Osteoblast (primary cell): ENCODE measurements at regions not wholly inside any gene's neighbourhood (a gene's known extent, or its start where the extent isn't known, plus 50 kb on each side); places are given as distances from the start of the nearest gene placed in this dataset.
"Not testable (repeated sequence)": the region's sequence is repeated elsewhere in the genome, so short reads cannot be mapped to it uniquely, and the experiment has no call there.

Experiments used
- DNase-seq: peaks from one replicate; pipeline ENCODE4 v3.0.0; 2011; ENCODE audit warnings: low spot score, mixed read lengths; ENCODE audit not compliant: insufficient read length; ENCODE audit errors: missing footprints
- H2AFZ ChIP-seq: 2 replicates; pipeline ENCODE4 v1.6.0; 2011; ENCODE audit warnings: mild to moderate bottlenecking, low read length
- H3K27ac ChIP-seq: 2 replicates; pipeline ENCODE4 v1.5.1; 2011; ENCODE audit warnings: mild to moderate bottlenecking, low read depth, low read length, moderate library complexity
- H3K27me3 ChIP-seq: 2 replicates; pipeline ENCODE4 v1.6.0; 2012; ENCODE audit warnings: mild to moderate bottlenecking, control low read depth, inconsistent platforms, low read length, moderate library complexity; ENCODE audit not compliant: insufficient read depth
- H3K36me3 ChIP-seq: 2 replicates; pipeline ENCODE4 v1.5.1; 2011; ENCODE audit warnings: mild to moderate bottlenecking, low read length, control low read depth, moderate library complexity; ENCODE audit not compliant: insufficient read depth
- H3K4me1 ChIP-seq: 2 replicates; pipeline ENCODE4 v1.5.1; 2011; ENCODE audit warnings: mild to moderate bottlenecking, low read length, control low read depth, moderate library complexity; ENCODE audit not compliant: insufficient read depth
- H3K4me2 ChIP-seq: 2 replicates; pipeline ENCODE4 v1.6.0; 2011; ENCODE audit warnings: mild to moderate bottlenecking, low read length; ENCODE audit not compliant: insufficient read depth
- H3K4me3 ChIP-seq: fragments of 200-600 bp; sonication (generic); 3 replicates; pipeline ENCODE4 v1.5.1; 2012; ENCODE audit warnings: mild to moderate bottlenecking, low read length, inconsistent platforms; ENCODE audit not compliant: insufficient read depth
- H3K79me2 ChIP-seq: 2 replicates; pipeline ENCODE4 v1.6.0; 2012; ENCODE audit warnings: mild to moderate bottlenecking, low read length, control low read depth, inconsistent platforms; ENCODE audit not compliant: insufficient read depth
- H3K9me3 ChIP-seq: 2 replicates; pipeline ENCODE4 v1.5.1; 2011; ENCODE audit warnings: low read depth, low read length, control low read depth
- H4K20me1 ChIP-seq: 2 replicates; pipeline ENCODE4 v1.6.0; 2012; ENCODE audit warnings: mild to moderate bottlenecking, low read length, control low read depth; ENCODE audit not compliant: insufficient read depth
- TF ChIP-seq, protein P1 (sequence below): IDR thresholded peaks from 2 replicates; pipeline ENCODE4 v1.5.1; 2011; ENCODE audit warnings: mild to moderate bottlenecking, low read depth, low read length, moderate library complexity; ENCODE audit errors: extremely low read depth

DNA sequence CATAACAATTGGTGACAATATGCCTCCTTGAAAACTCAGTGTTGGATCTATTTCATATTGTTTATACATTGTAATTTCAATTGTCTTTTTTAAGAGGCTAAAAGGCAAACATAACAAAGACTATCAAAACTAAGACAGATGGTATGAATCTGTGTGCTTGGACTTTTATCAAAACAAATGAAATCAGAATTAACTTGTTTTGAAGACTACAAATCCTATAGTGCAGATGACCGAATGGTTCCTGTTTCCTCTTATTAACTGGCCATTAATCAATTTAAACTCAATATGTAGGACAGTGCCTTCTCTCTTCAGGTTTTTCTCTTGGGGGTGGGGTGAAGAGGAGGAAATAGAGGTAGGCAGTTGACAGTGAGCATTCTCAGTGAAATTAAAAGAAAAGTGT is 366.9 kb upstream of the GRAMD2B start:
- no peaks in the 10 kb centered on the region for H3K79me2 ChIP-seq
- no peak overlapping the region for H2AFZ ChIP-seq
- DNase-seq = no peak

DNA sequence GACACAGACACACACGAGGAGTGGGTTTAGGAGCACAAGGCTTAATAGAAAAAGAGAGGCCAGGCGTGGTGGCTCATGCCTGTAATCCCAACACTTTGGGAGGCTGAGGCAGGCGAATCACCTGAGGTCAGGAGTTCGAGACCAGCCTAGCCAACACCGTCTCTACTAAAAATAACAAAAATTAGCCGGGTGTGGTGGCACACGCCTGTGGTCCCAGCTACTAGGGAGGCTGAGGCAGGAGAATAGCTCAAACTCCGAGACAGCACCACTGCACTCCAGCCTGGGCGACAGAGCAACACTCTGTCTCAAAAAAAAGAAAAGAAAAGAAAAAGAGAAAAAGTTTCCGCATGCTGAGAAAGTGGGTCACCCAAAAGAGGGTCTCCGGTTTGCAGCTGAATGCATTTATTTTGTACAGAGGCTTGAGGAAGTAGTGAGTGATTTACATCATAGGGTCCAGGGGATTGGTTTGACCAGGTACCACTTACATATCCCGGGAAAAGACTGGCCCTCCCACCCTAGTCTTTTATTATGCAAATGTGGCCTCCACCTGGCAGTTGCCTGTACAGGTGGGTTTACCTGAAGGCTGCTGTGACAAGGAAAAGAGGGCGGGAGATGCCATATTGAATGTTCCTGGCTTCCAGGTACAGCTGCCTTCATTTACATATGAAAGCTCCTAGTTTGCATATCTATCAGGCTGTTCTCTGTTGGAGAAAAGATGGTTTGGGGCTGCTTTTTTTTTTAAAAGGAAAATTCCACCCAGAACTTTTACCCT is 366.2 kb upstream of the GRAMD2B start:
- Histone ChIP-seq H3K9me3 (no peaks in the 10 kb centered on the region), H4K20me1 (no peaks in the 10 kb centered on the region), H2AFZ (no peak overlapping the region), H3K36me3 (no peaks in the 10 kb centered on the region), H3K27me3 (no peaks in the 10 kb centered on the region), H3K79me2 (no peaks in the 10 kb centered on the region), H3K4me3 (no peak overlapping the region), H3K4me1 (no peaks in the 10 kb centered on the region), H3K4me2 (no peak overlapping the region), H3K27ac (no peak overlapping the region)
- TF ChIP-seq, protein P1, sequence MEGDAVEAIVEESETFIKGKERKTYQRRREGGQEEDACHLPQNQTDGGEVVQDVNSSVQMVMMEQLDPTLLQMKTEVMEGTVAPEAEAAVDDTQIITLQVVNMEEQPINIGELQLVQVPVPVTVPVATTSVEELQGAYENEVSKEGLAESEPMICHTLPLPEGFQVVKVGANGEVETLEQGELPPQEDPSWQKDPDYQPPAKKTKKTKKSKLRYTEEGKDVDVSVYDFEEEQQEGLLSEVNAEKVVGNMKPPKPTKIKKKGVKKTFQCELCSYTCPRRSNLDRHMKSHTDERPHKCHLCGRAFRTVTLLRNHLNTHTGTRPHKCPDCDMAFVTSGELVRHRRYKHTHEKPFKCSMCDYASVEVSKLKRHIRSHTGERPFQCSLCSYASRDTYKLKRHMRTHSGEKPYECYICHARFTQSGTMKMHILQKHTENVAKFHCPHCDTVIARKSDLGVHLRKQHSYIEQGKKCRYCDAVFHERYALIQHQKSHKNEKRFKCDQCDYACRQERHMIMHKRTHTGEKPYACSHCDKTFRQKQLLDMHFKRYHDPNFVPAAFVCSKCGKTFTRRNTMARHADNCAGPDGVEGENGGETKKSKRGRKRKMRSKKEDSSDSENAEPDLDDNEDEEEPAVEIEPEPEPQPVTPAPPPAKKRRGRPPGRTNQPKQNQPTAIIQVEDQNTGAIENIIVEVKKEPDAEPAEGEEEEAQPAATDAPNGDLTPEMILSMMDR = no peak
- DNase-seq = no peak

More for the DNA sequence above, 366.9 kb upstream of the GRAMD2B start:
- no peaks in the 10 kb centered on the region for H3K27me3 ChIP-seq
- no peaks in the 10 kb centered on the region for H3K9me3 ChIP-seq
- H3K27ac ChIP-seq = no peak overlapping the region
- no peaks in the 10 kb centered on the region for H4K20me1 ChIP-seq
- no peaks in the 10 kb centered on the region for H3K4me1 ChIP-seq
- no peaks in the 10 kb centered on the region for H3K36me3 ChIP-seq
- H3K4me2 ChIP-seq = no peak overlapping the region
- TF ChIP-seq, protein P1 = no peak
- H3K4me3 ChIP-seq = no peak overlapping the region

DNA sequence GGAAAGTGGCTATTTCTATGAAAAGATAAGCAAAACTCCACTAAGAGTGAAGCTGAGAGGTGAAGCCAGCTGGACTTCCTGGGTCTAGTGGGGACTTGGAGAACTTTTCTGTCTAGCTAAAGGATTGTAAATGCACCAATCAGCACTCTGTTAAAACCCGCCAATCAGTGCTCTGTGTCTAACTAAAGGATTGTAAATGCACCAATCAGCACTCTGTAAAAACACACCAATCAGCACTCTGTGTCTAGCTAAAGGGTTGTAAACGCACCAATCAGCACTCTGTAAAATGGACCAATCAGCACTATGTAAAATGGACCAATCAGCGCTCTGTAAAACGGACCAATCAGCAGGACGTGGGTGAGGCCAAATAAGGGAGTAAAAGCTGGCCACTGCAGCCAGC is 364.8 kb upstream of the GRAMD2B start:
- H4K20me1 ChIP-seq, H3K9me3 ChIP-seq, H2AFZ ChIP-seq, H3K4me1 ChIP-seq, H3K4me3 ChIP-seq, DNase-seq, H3K79me2 ChIP-seq, H3K4me2 ChIP-seq, H3K27ac ChIP-seq, H3K27me3 ChIP-seq, H3K36me3 ChIP-seq: not testable (repeated sequence)

DNA sequence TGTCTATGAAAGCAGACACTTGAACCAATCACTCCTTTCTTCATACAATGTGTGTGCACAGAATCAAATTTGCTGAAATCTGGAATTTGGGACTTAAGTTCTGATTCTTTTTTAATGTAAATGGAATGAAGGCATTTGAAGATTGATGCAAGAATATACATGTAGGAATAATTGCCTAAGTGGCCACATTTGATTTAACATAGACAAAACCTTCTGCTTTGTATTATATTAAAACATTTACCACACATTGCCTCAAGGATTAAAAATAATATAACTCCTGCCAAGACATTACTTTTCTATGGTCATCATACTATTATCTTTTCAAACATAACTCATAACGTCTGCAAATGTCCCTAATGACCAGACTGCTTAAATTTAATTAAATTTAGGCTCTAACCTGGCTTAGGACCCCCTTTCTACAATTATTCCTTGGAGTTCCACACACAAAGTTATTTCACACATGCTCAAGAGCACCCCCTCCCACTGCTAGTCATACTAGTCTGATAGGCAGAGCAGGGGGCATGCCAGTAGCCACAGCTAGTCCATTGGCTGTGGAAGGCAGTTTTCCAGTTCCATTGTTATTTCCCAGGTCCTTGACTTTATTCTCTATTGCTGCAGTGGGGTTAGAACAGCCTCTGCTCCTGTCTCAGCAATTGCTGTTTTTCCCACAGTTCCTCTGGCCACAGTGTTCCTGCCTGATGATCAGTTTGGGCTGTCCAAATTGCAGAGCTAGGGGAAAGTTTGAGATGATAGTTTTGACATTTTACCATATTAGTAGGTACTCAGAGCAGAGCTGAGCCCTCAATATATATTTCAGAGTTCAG is 360.6 kb upstream of the GRAMD2B start:
- H3K4me2 ChIP-seq = no peak overlapping the region
- DNase-seq = no peak

More for the DNA sequence above, 360.6 kb upstream of the GRAMD2B start:
- TF ChIP-seq, protein P1 = no peak
- Histone ChIP-seq H3K4me3 (no peak overlapping the region), H3K79me2 (no peaks in the 10 kb centered on the region), H3K27ac (no peak overlapping the region), H3K27me3 (no peaks in the 10 kb centered on the region), H2AFZ (no peak overlapping the region), H3K4me1 (no peaks in the 10 kb centered on the region), H4K20me1 (no peaks in the 10 kb centered on the region), H3K36me3 (no peaks in the 10 kb centered on the region), H3K9me3 (no peaks in the 10 kb centered on the region)
